Activated naive CD8-positive, alpha-beta T cell treated with anti-CD3 and anti-CD28 coated beads, Interleukin-2, amount 50 U/mL, for 24 hours (primary cell): ENCODE measurements at regions not wholly inside any gene's neighbourhood (a gene's known extent, or its start where the extent isn't known, plus 50 kb on each side); places are given as distances from the start of the nearest gene placed in this dataset.

Source experiments
- ATAC-seq: fragments of 150-1000 bp; cut with Tn5 transposase; one replicate; pipeline ENCODE4 v1.10.0; 2021
- DNase-seq: peaks from one replicate; pipeline ENCODE4 v3.0.0; 2021
- H3K27ac Mint-ChIP-seq: one replicate; pipeline ENCODE4 v1.8.0; 2021; ENCODE audit warnings: mild to moderate bottlenecking, mixed read lengths
- H3K27me3 Mint-ChIP-seq: one replicate; pipeline ENCODE4 v1.8.0; 2021; ENCODE audit warnings: mixed read lengths
- H3K36me3 Mint-ChIP-seq: one replicate; pipeline ENCODE4 v1.8.0; 2021; ENCODE audit warnings: low read depth, mixed read lengths
- H3K4me1 Mint-ChIP-seq: one replicate; pipeline ENCODE4 v1.8.0; 2021; ENCODE audit warnings: mixed read lengths
- H3K4me3 Mint-ChIP-seq: one replicate; pipeline ENCODE4 v1.8.0; 2021; ENCODE audit warnings: mild to moderate bottlenecking, moderate library complexity, mixed read lengths
- H3K9me3 Mint-ChIP-seq: one replicate; pipeline ENCODE4 v1.8.0; 2021; ENCODE audit warnings: mixed read lengths

GRCh38 chr1:14521622-14522021 lies 76.9 kb upstream of the KAZN start:
- H3K36me3 Mint-ChIP-seq = no peaks in the 10 kb centered on the region
- ATAC-seq (no peak), DNase-seq (no peak)
- no peak overlapping the region for H3K4me3 Mint-ChIP-seq
- H3K4me1 Mint-ChIP-seq = peaks cover 3% of the 10 kb centered on the region
- H3K27ac Mint-ChIP-seq = no peak overlapping the region
- H3K27me3 Mint-ChIP-seq = peaks cover 6% of the 10 kb centered on the region
- H3K9me3 Mint-ChIP-seq = no peaks in the 10 kb centered on the region

GRCh38 chr1:14522077-14522925 lies 76.2 kb upstream of the KAZN start:
- Mint-ChIP-seq H3K4me3 (no peak overlapping the region), H3K36me3 (no peaks in the 10 kb centered on the region), H3K9me3 (no peaks in the 10 kb centered on the region), H3K27ac (no peak overlapping the region), H3K4me1 (peaks cover 3% of the 10 kb centered on the region), H3K27me3 (peaks cover 7% of the 10 kb centered on the region)
- DNase-seq (no peak), ATAC-seq (no peak)

GRCh38 chr1:14522926-14523241 lies 75.6 kb upstream of the KAZN start:
- H3K27me3 Mint-ChIP-seq = peaks cover 7% of the 10 kb centered on the region
- no peak overlapping the region for H3K4me3 Mint-ChIP-seq
- H3K4me1 Mint-ChIP-seq = no peaks in the 10 kb centered on the region
- H3K27ac Mint-ChIP-seq = no peak overlapping the region
- no peaks in the 10 kb centered on the region for H3K36me3 Mint-ChIP-seq
- no peak for DNase-seq
- H3K9me3 Mint-ChIP-seq = no peaks in the 10 kb centered on the region
- ATAC-seq = no peak

GRCh38 chr1:14524826-14525636 lies 73.5 kb upstream of the KAZN start:
- Mint-ChIP-seq H3K9me3 (no peaks in the 10 kb centered on the region), H3K27me3 (peaks cover 9% of the 10 kb centered on the region), H3K27ac (no peak overlapping the region), H3K4me1 (no peaks in the 10 kb centered on the region), H3K36me3 (no peaks in the 10 kb centered on the region), H3K4me3 (no peak overlapping the region)
- DNase-seq (no peak), ATAC-seq (no peak)

- Mint-ChIP-seq H3K27me3 (peaks cover 5% of the 10 kb centered on the region), H3K9me3 (no peaks in the 10 kb centered on the region), H3K4me3 (no peak overlapping the region), H3K36me3 (no peaks in the 10 kb centered on the region), H3K27ac (no peak overlapping the region), H3K4me1 (no peaks in the 10 kb centered on the region)
- no peak for DNase-seq
- no peak for ATAC-seq
These were observed 69.0 kb upstream of the KAZN start for GRCh38 chr1:14529475-14529874.

- no peak for ATAC-seq
- Mint-ChIP-seq H3K4me3 (no peak overlapping the region), H3K27ac (no peak overlapping the region), H3K36me3 (no peaks in the 10 kb centered on the region), H3K27me3 (peaks cover 4% of the 10 kb centered on the region), H3K9me3 (no peaks in the 10 kb centered on the region), H3K4me1 (no peaks in the 10 kb centered on the region)
- DNase-seq = no peak
These were observed 67.0 kb upstream of the KAZN start for GRCh38 chr1:14531519-14531918.

GRCh38 chr1:14535619-14536355 lies 62.7 kb upstream of the KAZN start:
- peaks cover 2% of the 10 kb centered on the region for H3K27me3 Mint-ChIP-seq
- ATAC-seq (no peak), DNase-seq (no peak)
- H3K4me1 Mint-ChIP-seq = no peaks in the 10 kb centered on the region
- H3K27ac Mint-ChIP-seq = no peak overlapping the region
- H3K9me3 Mint-ChIP-seq = no peaks in the 10 kb centered on the region
- H3K4me3 Mint-ChIP-seq = no peak overlapping the region
- H3K36me3 Mint-ChIP-seq = no peaks in the 10 kb centered on the region

GRCh38 chr1:14538335-14538734 lies 60.1 kb upstream of the KAZN start:
- DNase-seq = no peak
- Mint-ChIP-seq H3K4me1 (no peaks in the 10 kb centered on the region), H3K4me3 (no peak overlapping the region), H3K36me3 (no peaks in the 10 kb centered on the region), H3K27me3 (peaks cover 9% of the 10 kb centered on the region), H3K9me3 (no peaks in the 10 kb centered on the region), H3K27ac (no peak overlapping the region)
- no peak for ATAC-seq

GRCh38 chr1:14539309-14539708 lies 59.2 kb upstream of the KAZN start:
- DNase-seq = no peak
- H3K4me1 Mint-ChIP-seq = no peaks in the 10 kb centered on the region
- peaks cover 9% of the 10 kb centered on the region for H3K27me3 Mint-ChIP-seq
- no peaks in the 10 kb centered on the region for H3K36me3 Mint-ChIP-seq
- ATAC-seq = no peak
- H3K27ac Mint-ChIP-seq = no peak overlapping the region
- H3K9me3 Mint-ChIP-seq = no peaks in the 10 kb centered on the region
- H3K4me3 Mint-ChIP-seq = no peak overlapping the region

- H3K27me3 Mint-ChIP-seq = peaks cover 9% of the 10 kb centered on the region
- no peaks in the 10 kb centered on the region for H3K36me3 Mint-ChIP-seq
- H3K9me3 Mint-ChIP-seq = no peaks in the 10 kb centered on the region
- DNase-seq (no peak), ATAC-seq (no peak)
- no peak overlapping the region for H3K4me3 Mint-ChIP-seq
- H3K27ac Mint-ChIP-seq = no peak overlapping the region
- H3K4me1 Mint-ChIP-seq = no peaks in the 10 kb centered on the region
These were observed 58.4 kb upstream of the KAZN start for GRCh38 chr1:14539953-14540563.

GRCh38 chr1:14541348-14541747 lies 57.1 kb upstream of the KAZN start:
- Mint-ChIP-seq H3K4me1 (no peaks in the 10 kb centered on the region), H3K27ac (no peak overlapping the region), H3K9me3 (no peaks in the 10 kb centered on the region), H3K36me3 (no peaks in the 10 kb centered on the region), H3K4me3 (no peak overlapping the region), H3K27me3 (peaks cover 9% of the 10 kb centered on the region)
- ATAC-seq = no peak
- DNase-seq = no peak

- Mint-ChIP-seq H3K27me3 (peaks cover 7% of the 10 kb centered on the region), H3K4me3 (no peak overlapping the region), H3K36me3 (no peaks in the 10 kb centered on the region), H3K4me1 (no peaks in the 10 kb centered on the region), H3K27ac (no peak overlapping the region), H3K9me3 (no peaks in the 10 kb centered on the region)
- no peak for DNase-seq
- ATAC-seq = no peak
These were observed 55.2 kb upstream of the KAZN start for GRCh38 chr1:14543191-14543840.

GRCh38 chr1:14544319-14544718 lies 54.2 kb upstream of the KAZN start:
- H3K36me3 Mint-ChIP-seq = no peaks in the 10 kb centered on the region
- ATAC-seq = no peak

GRCh38 chr1:14545422-14546025 lies 53.0 kb upstream of the KAZN start:
- H3K9me3 Mint-ChIP-seq = no peaks in the 10 kb centered on the region
- H3K4me3 Mint-ChIP-seq = no peak overlapping the region
- H3K4me1 Mint-ChIP-seq = no peaks in the 10 kb centered on the region
- H3K27me3 Mint-ChIP-seq = peaks cover 7% of the 10 kb centered on the region
- no peak overlapping the region for H3K27ac Mint-ChIP-seq
- no peaks in the 10 kb centered on the region for H3K36me3 Mint-ChIP-seq
- DNase-seq (no peak), ATAC-seq (no peak)

More at GRCh38 chr1:14544319-14544718, 54.2 kb upstream of the KAZN start:
- no peaks in the 10 kb centered on the region for H3K9me3 Mint-ChIP-seq
- H3K27me3 Mint-ChIP-seq = peaks cover 7% of the 10 kb centered on the region
- no peaks in the 10 kb centered on the region for H3K4me1 Mint-ChIP-seq
- no peak overlapping the region for H3K27ac Mint-ChIP-seq
- no peak overlapping the region for H3K4me3 Mint-ChIP-seq
- no peak for DNase-seq
